Right ventricle myocardium superior (tissue), 1 donor: ENCODE measurements at regions not wholly inside any gene's neighbourhood (a gene's known extent, or its start where the extent isn't known, plus 50 kb on each side); places are given as distances from the start of the nearest gene placed in this dataset.
A peak's percentile ranks its signal among the peaks of the same experiment; 100 is the strongest.
"Not testable (repeated sequence)": the region's sequence is repeated elsewhere in the genome, so short reads cannot be mapped to it uniquely, and the experiment has no call there.

Source experiments
- ATAC-seq: fragments of 200-7000 bp; cut with Tn5 transposase; one replicate; pipeline ENCODE4 v1.9.1; 2020; ENCODE audit warnings: mild to moderate bottlenecking; ENCODE audit not compliant: poor library complexity
- DNase-seq: peaks from one replicate; pipeline ENCODE4 v3.0.0-alpha.2; 2020
- intact Hi-C: fragments of 100-400 bp; cut with DNase I; formaldehyde crosslinking; loops from one replicate; pipeline ENCODE4 v1.11.2; 2022
- donor health status: DM: no; HTN: yes; CAD: no; lungs with severe emphysema.

DNA sequence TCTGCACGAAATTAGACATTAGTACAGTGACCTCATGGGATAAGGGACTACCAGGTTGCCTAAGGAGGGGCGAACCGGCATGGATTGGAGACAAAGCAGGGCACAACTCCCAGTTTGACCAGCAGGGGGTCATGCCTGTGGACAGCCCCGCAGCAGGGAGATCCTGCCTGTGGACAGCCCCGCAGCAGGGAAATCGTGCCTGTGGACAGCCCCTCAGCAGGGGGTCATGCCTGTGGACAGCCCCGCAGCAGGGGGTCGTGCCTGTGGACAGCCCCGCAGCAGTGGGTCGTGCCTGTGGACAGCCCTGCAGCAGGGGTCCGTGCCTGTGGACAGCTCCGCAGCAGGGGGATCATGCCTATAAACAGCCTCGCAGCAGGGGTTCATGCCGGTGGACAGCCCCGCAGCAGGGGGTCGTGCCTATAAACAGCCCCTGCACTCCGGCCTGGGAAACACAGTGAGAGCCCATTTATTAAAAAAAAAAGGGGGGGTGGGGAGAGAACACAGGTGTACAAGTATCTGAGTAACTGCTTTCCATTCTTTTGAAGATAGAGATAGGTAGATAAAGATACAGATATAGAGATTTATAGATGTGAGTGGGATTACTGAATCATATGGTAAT, 176.5 kb downstream of the FOXD4L6 start:
- DNase-seq, ATAC-seq, intact Hi-C loops: not testable (repeated sequence)

DNA sequence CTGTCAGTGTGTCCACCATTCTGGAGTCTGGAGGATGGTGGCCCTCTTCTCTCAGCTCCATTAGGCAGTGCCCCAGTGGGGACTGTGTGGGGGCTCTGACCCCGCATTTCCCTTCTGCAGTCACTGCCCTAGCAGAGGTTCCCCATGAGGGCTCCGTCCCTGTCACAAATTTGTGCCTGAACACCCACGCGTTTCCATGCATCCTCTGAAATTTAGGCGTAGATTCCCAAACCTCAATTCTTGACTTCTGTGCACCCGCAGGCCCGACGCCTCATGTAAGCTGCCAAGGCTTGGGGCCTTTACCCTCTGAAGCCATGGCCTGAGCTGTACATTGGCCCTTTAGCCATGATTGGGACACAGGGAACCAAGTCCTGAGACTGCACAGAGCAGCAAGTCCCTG, 182.3 kb downstream of the FOXD4L6 start:
- ATAC-seq, DNase-seq, intact Hi-C loops: not testable (repeated sequence)

- intact Hi-C loops, ATAC-seq, DNase-seq: not testable (repeated sequence)
These were observed 185.8 kb downstream of the FOXD4L6 start for GRCh38 chr9:40942730-40943129.

GRCh38 chr9:40939888-40940209, 188.6 kb downstream of the FOXD4L6 start:
- intact Hi-C loops, ATAC-seq, DNase-seq: not testable (repeated sequence)

DNA sequence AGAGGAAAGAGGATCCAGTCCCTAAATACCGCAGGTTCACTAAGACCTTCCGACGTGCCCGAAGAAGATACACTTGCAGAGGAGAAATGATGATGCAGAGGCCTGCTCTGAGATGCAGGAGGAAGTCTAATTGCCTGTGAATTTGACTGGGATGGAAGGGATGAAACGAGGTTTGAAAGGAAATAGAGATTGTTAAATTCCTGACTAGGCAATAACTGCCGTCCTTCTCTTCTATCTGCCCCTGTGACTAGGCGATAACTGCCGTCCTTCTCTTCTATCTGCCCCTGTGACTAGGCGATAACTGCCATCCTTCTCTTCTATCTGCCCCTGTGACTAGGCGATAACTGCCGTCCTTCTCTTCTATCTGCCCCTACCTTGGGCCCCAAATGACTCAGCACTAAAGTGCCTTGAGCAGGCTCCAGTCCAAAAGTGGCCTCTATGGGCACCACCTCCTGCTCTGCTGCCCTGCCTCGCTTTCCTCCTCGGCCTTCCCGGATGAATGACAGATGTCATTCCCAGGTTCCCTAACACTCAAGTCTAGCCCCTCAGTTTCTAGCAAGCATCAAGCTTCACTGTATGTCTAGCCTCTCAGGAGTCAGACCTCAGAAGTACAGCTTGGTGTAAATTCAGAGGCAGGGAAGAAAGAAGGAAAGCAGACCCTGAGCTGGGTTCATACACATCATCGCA, 189.1 kb downstream of the FOXD4L6 start:
- intact Hi-C loops, DNase-seq, ATAC-seq: not testable (repeated sequence)

GRCh38 chr9:40935336-40935735, 193.1 kb downstream of the FOXD4L6 start:
- DNase-seq = no peak
- intact Hi-C loops = no loop called here
- no peak for ATAC-seq

DNA sequence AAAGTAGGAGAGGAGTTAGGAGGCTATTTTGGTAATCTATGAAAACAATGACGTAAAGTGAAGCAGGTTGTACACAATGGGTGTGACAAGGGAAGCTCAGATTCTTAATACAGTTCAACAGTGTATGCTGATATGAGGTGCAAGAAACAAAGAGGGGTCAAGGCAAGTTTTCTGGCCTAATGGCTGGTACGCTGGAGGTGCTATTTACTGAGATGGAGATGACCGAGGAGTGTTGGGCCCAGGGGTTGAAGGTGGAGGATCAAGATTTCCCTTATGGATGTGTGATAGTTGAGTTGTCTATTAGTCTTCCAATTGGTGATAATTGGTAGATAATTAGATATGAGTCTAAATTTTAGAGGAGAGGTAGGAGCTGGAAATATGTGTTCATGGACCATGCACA, 194.0 kb downstream of the FOXD4L6 start:
- intact Hi-C loops, ATAC-seq, DNase-seq: not testable (repeated sequence)

DNA sequence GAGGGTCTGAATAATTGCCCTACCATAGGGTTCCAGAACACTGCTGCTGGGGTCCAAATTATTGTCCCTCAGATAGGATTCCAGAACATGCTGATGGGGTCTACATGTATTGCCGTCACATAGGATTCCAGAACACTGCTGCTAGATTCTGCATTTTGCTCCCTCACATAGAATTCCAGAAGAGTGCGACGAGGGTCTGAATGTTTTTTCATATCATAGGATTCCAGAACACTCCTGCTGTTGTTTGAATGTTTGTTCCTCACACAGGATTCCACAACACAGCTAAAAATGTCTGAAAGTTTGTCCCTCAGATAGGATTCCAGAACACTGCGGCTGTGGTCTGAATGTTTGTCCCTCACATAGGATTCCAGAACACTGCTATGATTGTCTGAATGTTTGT, 198.1 kb downstream of the FOXD4L6 start:
- ATAC-seq, DNase-seq, intact Hi-C loops: not testable (repeated sequence)

DNA sequence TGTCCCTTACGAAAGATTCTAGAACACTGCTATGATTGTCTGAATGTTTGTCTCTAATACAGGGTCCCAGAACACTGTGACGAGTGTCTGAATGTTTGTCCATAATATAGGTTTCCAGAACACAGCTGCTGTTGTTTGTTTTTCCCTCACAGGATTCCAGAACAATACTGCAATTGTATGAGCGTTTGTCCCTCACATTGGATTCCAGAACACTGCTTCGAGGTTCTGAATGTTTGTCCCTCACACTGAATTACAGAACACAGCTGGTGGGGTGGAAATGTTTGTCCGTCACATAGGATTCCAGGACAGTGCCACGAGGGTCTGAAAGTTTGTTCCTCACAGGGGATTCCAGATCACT, 199.0 kb downstream of the FOXD4L6 start:
- intact Hi-C loops, DNase-seq, ATAC-seq: not testable (repeated sequence)

- DNase-seq (no peak), ATAC-seq (no peak)
- intact Hi-C loops = no loop called here
These were observed 199.5 kb downstream of the FOXD4L6 start for GRCh38 chr9:40928803-40929487.

- DNase-seq (no peak), ATAC-seq (peak; percentile 60)
- intact Hi-C loops = no loop called here
These were observed 200.4 kb downstream of the FOXD4L6 start for GRCh38 chr9:40927851-40928802.

DNA sequence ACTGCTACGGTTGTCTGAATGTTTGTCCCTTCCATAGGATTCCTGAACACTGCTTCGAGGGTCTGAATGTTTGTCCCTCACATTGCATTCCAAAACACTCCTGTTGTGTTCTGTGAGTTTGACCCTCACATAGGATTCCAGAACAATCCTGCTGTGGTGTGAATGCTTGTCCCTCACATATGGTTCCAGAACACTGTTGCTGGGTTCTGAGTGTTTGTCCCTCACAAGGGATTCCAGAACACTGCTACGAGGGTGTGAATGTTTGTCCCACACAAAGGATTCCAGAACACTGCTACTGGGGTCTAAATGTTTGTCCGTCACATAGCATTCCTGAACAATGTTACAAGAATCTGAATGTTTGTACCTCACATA, 201.2 kb downstream of the FOXD4L6 start:
- intact Hi-C loops = no loop called here

GRCh38 chr9:40926404-40927259, 201.8 kb downstream of the FOXD4L6 start:
- intact Hi-C loops = no loop called here
- DNase-seq (no peak), ATAC-seq (no peak)

More for the DNA sequence above, 201.2 kb downstream of the FOXD4L6 start:
- ATAC-seq = no peak
- no peak for DNase-seq

DNA sequence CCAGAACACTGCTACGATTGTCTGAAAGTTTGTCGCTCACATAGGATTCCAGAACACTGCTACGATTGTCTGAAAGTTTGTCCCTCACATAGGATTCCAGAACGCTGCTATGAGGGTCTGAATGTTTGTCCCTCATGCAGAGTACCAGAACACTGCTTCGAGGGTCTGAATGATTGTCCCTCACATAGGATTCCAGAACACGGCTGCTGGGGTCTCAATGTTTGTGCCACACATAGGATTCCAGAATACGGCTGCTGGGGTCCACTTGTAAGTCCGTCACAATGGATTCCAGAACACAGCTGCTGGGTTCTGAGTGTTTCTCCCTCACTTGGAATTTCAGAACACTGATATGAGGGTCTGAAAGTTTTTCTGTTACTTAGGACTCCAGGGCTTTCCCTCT, 203.3 kb downstream of the FOXD4L6 start:
- intact Hi-C loops = no loop called here
- DNase-seq = no peak
- ATAC-seq = no peak

DNA sequence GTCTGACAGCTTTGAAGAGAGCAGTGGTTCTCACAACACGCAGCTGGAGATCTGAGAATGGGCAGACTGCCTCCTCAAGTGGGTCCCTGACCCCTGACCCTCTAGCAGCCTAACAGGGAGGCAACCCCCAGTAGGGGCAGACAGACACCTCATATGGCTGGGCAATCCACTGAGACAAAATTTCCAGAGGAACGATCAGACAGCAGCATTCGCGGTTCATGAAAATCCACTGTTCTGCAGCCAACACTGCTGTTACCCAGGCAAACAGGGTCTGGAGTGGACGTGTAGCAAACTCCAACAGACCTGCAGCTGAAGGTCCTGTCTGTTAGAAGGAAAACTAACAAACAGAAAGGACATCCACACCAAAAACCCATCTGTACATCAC, 212.1 kb downstream of the FOXD4L6 start:
- intact Hi-C loops, DNase-seq, ATAC-seq: not testable (repeated sequence)

DNA sequence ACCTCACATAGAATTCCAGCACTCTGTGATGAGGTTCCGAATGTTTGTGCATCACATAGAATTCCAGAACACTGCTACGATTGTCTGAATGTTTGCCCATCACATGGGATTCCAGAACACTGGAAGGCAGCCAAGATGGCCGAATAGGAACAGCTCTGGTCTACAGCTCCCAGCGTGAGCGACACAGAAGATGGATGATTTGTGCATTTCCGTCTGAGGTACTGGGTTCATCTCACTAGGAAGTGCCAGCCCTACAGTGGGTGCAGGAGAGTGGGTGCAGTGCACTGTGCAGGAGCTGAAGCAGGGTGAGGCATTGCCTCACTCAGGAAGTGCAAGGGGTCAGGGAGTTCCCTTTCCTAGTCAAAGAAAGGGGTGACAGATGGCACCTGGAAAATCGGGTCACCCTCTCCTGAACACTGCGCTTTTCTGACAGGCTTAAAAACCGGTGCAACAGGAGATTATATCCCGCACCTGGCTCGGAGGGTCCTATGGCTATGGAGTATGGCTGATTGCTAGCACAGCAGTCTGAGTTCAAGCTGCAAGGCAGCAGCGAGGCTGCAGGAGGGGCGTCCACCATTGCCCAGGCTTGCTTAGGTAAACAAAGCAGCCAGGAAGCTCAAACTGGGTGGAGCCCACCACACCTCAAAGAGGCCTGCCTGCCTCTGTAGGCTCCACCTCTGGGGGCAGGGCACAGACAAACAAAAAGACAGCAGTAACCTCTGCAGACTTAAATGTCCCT, 212.7 kb downstream of the FOXD4L6 start:
- peak; percentile 15 for ATAC-seq
- DNase-seq, intact Hi-C loops: not testable (repeated sequence)
